ENCODE measurements at regions not wholly inside any gene's neighbourhood (a gene's known extent, or its start where the extent isn't known, plus 50 kb on each side); places are given as distances from the start of the nearest gene placed in this dataset.

GRCh38 chr7:142590830-142591457, 158.3 kb upstream of the PRSS1 start:
- H3K27me3 Mint-ChIP-seq (ENCODE audit: unreplicated experiment): peaks cover 1% of the 10 kb centered on the region
- TF ChIP-seq CTCF (IDR thresholded peaks at IDR 0.05; ENCODE audit: unreplicated experiment): no peak
- DNase-seq (ENCODE audit: low spot score): no peak
- no peaks in the 10 kb centered on the region for H3K36me3 Mint-ChIP-seq (ENCODE audit: low read depth, unreplicated experiment)
- no peak overlapping the region for H3K4me3 Mint-ChIP-seq (ENCODE audit: unreplicated experiment)
- H3K4me1 Mint-ChIP-seq (ENCODE audit: unreplicated experiment): no peaks in the 10 kb centered on the region
- H3K27ac Mint-ChIP-seq (ENCODE audit: unreplicated experiment): no peak overlapping the region
- H3K9me3 Mint-ChIP-seq (ENCODE audit: unreplicated experiment): no peaks in the 10 kb centered on the region

GRCh38 chr7:142590077-142590476, 159.2 kb upstream of the PRSS1 start:
- no peak overlapping the region for H3K4me3 Mint-ChIP-seq (ENCODE audit: unreplicated experiment)
- DNase-seq (ENCODE audit: low spot score): no peak
- TF ChIP-seq CTCF (IDR thresholded peaks at IDR 0.05; ENCODE audit: unreplicated experiment): no peak
- no peaks in the 10 kb centered on the region for H3K27me3 Mint-ChIP-seq (ENCODE audit: unreplicated experiment)
- H3K36me3 Mint-ChIP-seq (ENCODE audit: low read depth, unreplicated experiment): no peaks in the 10 kb centered on the region
- H3K9me3 Mint-ChIP-seq (ENCODE audit: unreplicated experiment): no peaks in the 10 kb centered on the region
- no peaks in the 10 kb centered on the region for H3K4me1 Mint-ChIP-seq (ENCODE audit: unreplicated experiment)
- no peak overlapping the region for H3K27ac Mint-ChIP-seq (ENCODE audit: unreplicated experiment)

GRCh38 chr7:142587578-142588191, 161.6 kb upstream of the PRSS1 start:
- Mint-ChIP-seq H3K27ac (ENCODE audit: unreplicated experiment) (no peak overlapping the region), H3K4me1 (ENCODE audit: unreplicated experiment) (no peaks in the 10 kb centered on the region), H3K9me3 (ENCODE audit: unreplicated experiment) (no peaks in the 10 kb centered on the region), H3K36me3 (ENCODE audit: low read depth, unreplicated experiment) (no peaks in the 10 kb centered on the region), H3K4me3 (ENCODE audit: unreplicated experiment) (no peak overlapping the region), H3K27me3 (ENCODE audit: unreplicated experiment) (no peaks in the 10 kb centered on the region)
- peak; percentile 36 for DNase-seq (ENCODE audit: low spot score)
- no peak for TF ChIP-seq CTCF (IDR thresholded peaks at IDR 0.05; ENCODE audit: unreplicated experiment)

- no peaks in the 10 kb centered on the region for H3K36me3 Mint-ChIP-seq (ENCODE audit: low read depth, unreplicated experiment)
- no peaks in the 10 kb centered on the region for H3K9me3 Mint-ChIP-seq (ENCODE audit: unreplicated experiment)
- DNase-seq (ENCODE audit: low spot score): no peak
- no peak for TF ChIP-seq CTCF (IDR thresholded peaks at IDR 0.05; ENCODE audit: unreplicated experiment)
- no peaks in the 10 kb centered on the region for H3K4me1 Mint-ChIP-seq (ENCODE audit: unreplicated experiment)
- no peak overlapping the region for H3K27ac Mint-ChIP-seq (ENCODE audit: unreplicated experiment)
- no peaks in the 10 kb centered on the region for H3K27me3 Mint-ChIP-seq (ENCODE audit: unreplicated experiment)
- H3K4me3 Mint-ChIP-seq (ENCODE audit: unreplicated experiment): no peak overlapping the region
Measured at GRCh38 chr7:142586611-142587010, 162.7 kb upstream of the PRSS1 start.

- H3K27me3 Mint-ChIP-seq (ENCODE audit: unreplicated experiment): no peaks in the 10 kb centered on the region
- H3K9me3 Mint-ChIP-seq (ENCODE audit: unreplicated experiment): no peaks in the 10 kb centered on the region
- H3K4me3 Mint-ChIP-seq (ENCODE audit: unreplicated experiment): no peak overlapping the region
- no peak overlapping the region for H3K27ac Mint-ChIP-seq (ENCODE audit: unreplicated experiment)
- no peaks in the 10 kb centered on the region for H3K4me1 Mint-ChIP-seq (ENCODE audit: unreplicated experiment)
- DNase-seq (ENCODE audit: low spot score): no peak
- TF ChIP-seq CTCF (IDR thresholded peaks at IDR 0.05; ENCODE audit: unreplicated experiment): no peak
- no peaks in the 10 kb centered on the region for H3K36me3 Mint-ChIP-seq (ENCODE audit: low read depth, unreplicated experiment)
Measured at GRCh38 chr7:142585425-142585824, 163.8 kb upstream of the PRSS1 start.

Data from endothelial cell (in vitro differentiated cells).